ENCODE measurements at regions not wholly inside any gene's neighbourhood (a gene's known extent, or its start where the extent isn't known, plus 50 kb on each side); places are given as distances from the start of the nearest gene placed in this dataset.
"Not testable (repeated sequence)": the region's sequence is repeated elsewhere in the genome, so short reads cannot be mapped to it uniquely, and the experiment has no call there.

- DNase-seq (ENCODE audit: low spot score) = no peak
These were observed 118.2 kb upstream of the C7orf33 start for GRCh38 chr7:148472406-148472805.

- no peak for DNase-seq (ENCODE audit: low spot score)
These were observed 116.7 kb upstream of the C7orf33 start for GRCh38 chr7:148473703-148474480.

- no peak for DNase-seq (ENCODE audit: low spot score)
These were observed 116.0 kb upstream of the C7orf33 start for GRCh38 chr7:148474481-148475025.

- no peak for DNase-seq (ENCODE audit: low spot score)
These were observed 112.0 kb upstream of the C7orf33 start for GRCh38 chr7:148478551-148478950.

DNA sequence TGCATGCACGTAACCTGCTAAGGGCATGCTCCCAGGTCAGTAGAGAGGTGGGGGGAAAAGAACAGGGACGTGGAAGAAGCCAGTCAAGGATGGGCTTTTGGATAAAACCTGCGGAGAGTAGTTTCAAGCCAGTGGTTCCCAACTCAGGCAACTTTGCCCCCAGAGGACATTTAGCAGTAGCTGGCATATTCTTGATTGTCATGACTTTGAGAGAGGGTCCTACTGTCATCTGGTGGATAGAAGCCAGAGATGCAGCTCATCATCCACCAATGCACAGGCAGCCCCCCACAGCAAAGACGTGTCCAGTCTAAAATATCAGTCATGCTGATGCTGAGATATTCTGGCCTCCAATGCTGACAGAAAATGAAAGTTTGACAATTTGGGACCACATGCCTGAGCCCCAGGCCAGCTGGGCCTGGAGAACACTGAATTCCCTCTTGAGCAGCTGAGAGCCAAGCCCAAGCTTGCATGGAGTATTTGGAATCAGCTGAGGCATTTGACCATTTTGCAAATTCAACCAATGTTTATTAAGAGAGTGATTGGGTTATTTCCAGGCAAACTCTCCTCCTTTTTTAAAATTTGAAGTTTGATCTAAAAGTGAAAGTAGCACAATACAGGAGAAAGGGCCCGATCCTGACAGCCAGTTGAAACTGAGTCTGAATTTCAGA lies 110.0 kb upstream of the C7orf33 start:
- DNase-seq (ENCODE audit: low spot score) = no peak

- no peak for DNase-seq (ENCODE audit: low spot score)
These were observed 109.4 kb upstream of the C7orf33 start for GRCh38 chr7:148481147-148481526.

- no peak for DNase-seq (ENCODE audit: low spot score)
These were observed 108.5 kb upstream of the C7orf33 start for GRCh38 chr7:148481971-148482626.

GRCh38 chr7:148483515-148484308 lies 106.9 kb upstream of the C7orf33 start:
- no peak for DNase-seq (ENCODE audit: low spot score)

- no peak for DNase-seq (ENCODE audit: low spot score)
These were observed 106.1 kb upstream of the C7orf33 start for GRCh38 chr7:148484486-148484885.

GRCh38 chr7:148485618-148486017 lies 104.9 kb upstream of the C7orf33 start:
- DNase-seq (ENCODE audit: low spot score) = no peak

DNA sequence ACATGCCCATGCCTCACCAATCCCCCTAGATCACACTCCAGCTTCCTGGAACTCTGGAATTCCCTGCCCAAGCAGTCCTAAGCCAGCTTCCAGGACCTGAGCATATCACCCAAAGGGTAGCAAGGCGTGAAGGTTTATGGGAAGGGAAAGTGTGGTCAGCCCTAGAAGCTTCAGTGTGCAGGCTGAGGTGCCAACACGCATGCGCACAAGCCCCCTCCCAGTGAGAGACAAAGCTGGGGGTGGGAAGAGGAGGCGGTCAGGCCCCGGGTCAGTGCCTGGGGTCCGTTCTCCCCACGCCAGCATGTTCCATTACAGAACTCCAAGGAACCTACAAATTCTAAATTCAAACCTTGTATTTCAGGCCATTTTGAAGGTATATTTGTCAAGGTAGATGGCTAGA lies 103.6 kb upstream of the C7orf33 start:
- DNase-seq (ENCODE audit: low spot score) = no peak

- no peak for DNase-seq (ENCODE audit: low spot score)
These were observed 102.7 kb upstream of the C7orf33 start for GRCh38 chr7:148487912-148488311.

DNA sequence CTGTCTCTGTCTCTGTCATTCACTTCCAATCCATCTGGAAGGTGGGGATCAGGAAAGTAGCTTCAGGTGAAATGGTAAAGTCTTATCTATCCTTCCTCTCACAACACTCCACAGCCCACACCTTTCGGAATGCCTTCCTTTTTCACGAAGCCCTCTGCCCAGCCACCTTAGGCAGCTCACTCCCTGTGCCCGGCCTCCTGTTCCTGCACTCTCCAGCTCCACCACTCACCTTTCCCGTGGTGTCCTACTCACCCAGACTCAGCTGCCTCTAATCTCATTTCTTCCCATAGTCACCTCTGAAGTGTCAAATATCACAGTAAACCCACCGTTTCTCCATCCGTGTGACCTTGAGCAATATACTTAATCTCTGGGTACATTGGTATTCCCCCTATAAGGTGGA lies 100.9 kb upstream of the C7orf33 start:
- DNase-seq (ENCODE audit: low spot score) = no peak

DNA sequence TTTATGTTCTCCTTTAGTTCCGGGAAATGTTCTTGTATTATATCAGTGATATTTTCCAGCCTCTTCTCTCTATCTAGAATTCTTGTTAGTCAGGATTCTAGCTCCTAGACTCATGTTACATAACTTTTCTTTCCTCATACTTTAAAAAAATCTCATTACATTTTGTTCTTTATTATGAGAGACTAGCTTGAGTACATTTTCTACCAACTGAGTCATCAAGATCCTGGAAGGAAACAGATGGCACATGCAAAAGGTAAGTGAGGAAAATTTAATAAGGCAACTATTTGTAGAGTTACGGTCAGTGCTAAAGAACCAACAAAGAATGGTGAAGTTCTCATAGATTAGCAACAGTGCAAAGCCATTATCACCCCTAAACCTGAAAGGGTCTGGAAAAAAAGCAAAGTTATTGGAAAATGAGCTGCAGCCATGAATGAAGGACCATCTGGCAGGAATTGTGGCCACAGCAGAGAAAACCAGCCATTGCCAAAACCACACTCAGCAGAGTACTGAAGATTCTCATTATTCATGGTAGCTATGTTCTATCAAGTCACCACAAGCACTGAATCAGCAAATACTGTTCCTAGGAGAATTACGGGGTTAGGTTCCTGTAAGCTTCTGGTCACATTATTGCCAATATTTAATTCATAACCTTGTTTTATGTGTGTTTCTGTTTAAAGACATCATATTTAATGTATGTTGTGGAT lies 98.3 kb upstream of the C7orf33 start:
- no peak for DNase-seq (ENCODE audit: low spot score)

DNA sequence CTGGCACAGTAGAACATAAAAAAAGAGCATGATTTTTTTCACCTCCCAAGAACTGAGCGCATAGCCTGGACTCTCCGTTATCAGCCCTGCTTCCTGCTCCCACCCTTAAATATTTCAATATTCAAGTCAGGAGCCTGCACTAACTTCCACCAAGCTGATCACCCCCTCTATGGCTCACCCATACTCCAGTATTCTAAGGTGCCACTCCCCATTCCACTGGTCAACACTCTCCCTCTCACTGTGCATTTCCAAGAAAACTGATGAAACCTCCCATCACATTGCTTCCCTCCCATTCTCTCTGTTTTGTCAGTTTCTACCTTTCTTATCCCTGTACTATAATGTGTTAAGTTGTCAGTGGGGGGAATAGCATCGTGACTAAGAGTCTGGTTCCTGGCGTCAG lies 95.0 kb upstream of the C7orf33 start:
- no peak for DNase-seq (ENCODE audit: low spot score)

DNA sequence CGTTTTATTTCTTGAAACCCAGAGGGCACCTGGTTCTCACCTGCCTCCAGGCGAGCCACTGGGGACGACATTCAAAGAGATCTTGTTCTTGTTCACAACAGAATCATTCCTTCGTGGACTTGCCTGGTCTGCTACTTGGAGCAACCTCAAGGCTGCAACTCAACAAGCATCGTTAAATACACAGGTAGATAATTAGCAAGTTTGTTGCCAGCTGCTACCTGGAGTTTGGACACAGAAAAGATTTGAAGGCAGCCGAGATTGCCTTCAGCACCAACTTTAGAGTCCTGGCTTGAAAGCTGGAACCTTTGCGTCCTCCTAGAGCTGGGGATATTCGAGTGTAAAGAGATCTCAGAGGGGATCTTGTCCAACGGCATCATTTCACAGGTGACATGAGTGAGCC lies 89.6 kb upstream of the C7orf33 start:
- DNase-seq (ENCODE audit: low spot score) = no peak

DNA sequence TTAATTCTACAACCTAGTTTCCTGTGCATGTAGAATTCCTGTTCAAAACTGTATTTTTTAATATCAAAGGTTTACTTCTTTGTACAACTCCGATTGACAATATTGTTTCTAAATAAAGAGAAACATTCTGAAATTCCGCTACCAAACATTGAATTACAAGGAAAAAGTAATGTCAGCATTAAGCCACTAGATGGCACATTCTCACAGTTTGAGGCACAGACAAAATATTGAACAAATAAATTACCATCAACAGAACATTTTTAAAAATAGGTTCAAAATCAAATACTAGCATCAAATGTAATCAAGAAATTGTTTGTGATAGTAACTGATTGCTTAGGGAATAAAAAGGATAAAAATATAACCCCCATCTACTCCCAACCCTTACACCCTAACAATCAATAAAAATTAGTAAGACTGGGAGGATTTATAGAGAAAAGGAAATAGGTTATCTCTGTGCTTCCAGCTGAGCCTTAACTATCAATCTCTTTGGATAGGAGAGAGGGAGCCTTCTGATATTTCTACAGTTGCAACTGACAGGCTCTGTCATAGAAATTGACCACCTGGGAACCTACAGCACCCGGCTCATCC lies 86.6 kb upstream of the C7orf33 start:
- DNase-seq (ENCODE audit: low spot score) = peak; percentile 44

- no peak for DNase-seq (ENCODE audit: low spot score)
These were observed 84.8 kb upstream of the C7orf33 start for GRCh38 chr7:148505645-148506375.

DNA sequence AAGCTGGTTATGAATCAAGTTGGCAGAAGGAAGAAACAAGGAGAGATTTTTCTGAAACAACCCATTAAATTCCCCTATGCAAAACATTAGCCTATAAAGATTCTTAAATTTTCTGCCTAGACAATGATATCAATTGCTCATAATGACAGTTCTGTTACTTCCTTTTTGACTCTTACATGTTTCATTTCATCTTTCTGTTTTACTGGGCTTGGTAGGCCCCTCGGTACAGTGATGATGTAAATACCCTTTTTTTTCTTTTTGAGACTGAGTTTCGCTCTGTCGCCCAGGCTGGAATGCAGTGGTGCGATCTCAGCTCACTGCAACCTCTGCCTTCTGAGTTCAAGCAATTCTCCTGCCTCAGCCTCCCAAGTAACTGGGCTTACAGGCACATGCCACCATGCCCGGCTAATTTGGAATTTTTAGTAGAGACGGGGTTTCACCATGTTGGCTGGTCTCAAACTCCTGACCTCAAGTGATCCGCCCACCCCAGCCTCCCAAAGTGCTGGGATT lies 83.4 kb upstream of the C7orf33 start:
- DNase-seq (ENCODE audit: low spot score) = not testable (repeated sequence)

DNA sequence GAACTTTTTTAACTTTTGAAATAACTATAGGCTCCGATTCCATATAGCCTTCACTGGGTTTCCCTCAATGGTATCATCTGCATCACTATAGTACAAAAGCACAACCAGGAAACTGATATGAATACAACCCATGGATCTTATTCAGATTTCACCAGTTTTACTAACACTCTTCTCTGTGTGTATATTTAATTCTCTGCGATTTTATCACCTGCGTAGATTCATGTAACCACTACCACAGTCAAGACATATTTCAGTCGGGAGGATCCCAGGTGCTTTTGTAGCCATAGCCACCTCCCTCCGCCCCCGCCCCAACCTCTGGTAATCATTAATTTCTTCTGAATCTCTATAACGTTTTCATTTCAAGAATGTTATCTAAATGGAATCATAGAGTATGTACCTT lies 82.8 kb upstream of the C7orf33 start:
- no peak for DNase-seq (ENCODE audit: low spot score)
